IPS-NIHi7 (cell line): ENCODE measurements at regions not wholly inside any gene's neighbourhood (a gene's known extent, or its start where the extent isn't known, plus 50 kb on each side); places are given as distances from the start of the nearest gene placed in this dataset.
"Not testable (repeated sequence)": the region's sequence is repeated elsewhere in the genome, so short reads cannot be mapped to it uniquely, and the experiment has no call there.

Experiments
- DNase-seq: peaks from one replicate; pipeline ENCODE4 v3.0.0; 2012; ENCODE audit warnings: mixed read lengths; ENCODE audit errors: extremely low spot score

DNA sequence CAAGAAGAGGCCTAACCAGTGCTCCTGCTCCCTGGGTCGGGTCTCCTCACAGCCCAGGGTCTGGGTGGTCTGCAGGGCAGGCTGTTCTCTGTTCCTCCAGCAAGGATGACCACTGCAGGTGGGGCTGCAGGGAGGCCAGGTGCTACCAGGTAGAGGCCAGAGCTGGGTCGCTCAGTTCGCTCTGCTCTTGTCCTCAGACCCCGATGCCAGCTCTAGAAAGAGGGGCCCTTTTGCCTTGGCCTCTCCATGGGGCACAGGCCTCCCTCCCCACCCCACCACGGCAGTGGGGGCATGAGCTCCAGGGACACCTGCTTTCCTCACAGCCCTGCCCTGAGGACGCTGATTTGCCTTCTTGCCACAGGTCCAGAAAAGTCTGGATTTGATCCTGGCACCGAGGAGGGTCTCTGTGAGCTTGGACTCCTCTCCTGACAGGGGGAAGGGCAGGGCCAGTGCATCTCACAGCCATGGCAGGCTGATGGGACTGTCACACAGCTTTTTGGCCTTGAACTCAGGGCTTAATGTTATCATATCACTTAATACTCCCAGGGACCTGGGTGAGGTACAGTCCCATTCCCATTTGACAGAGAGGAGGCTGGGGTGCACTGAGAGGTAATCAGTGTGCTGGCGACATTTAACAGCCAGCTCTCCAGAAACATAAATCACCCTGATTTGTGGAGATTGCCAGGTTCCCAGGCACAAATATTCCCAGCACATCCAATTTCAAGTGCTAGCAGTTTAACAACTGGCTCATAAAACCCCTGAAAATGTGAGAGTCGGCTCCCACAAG lies 273.0 kb upstream of the SFSWAP start:
- no peak for DNase-seq

DNA sequence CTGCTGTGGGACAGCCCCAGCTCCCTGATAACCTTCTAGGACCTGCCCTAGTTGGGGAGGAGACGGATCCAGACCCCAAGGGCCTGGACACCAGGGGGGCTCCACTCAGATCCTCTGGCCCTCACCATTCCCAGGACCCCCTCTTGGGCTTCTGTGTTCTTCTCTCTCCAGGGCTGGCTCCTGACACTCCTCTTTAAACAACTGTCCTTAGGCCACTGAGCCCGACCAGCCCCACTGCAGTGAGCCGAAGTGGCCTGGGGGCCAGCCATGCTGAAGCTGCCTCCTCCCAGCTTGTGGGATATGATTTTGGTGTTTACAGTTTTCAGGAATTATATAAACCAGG lies 272.4 kb upstream of the SFSWAP start:
- not testable (repeated sequence) for DNase-seq

GRCh38 chr12:131438881-131439280 lies 272.0 kb upstream of the SFSWAP start:
- DNase-seq, result peak; percentile 19

DNA sequence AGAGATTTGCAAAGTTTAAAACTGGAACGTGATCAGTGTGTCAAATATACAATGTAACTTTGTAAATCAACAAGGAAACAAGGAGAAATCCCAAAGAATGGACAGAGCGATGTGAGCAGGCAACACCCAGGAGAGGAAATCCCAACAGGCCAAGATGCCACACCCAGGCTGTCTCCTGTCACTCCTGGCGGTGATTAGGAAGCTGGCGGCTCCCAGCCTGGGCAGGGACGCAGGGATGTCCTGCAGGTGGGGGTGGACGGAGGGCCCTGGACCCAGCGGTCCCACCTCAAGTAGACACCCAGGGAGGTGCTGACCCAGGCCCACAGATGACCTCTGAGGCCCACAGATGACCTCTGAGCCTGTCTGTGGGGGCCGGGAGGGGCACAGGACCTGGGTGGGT lies 271.1 kb upstream of the SFSWAP start:
- DNase-seq, result not testable (repeated sequence)

DNA sequence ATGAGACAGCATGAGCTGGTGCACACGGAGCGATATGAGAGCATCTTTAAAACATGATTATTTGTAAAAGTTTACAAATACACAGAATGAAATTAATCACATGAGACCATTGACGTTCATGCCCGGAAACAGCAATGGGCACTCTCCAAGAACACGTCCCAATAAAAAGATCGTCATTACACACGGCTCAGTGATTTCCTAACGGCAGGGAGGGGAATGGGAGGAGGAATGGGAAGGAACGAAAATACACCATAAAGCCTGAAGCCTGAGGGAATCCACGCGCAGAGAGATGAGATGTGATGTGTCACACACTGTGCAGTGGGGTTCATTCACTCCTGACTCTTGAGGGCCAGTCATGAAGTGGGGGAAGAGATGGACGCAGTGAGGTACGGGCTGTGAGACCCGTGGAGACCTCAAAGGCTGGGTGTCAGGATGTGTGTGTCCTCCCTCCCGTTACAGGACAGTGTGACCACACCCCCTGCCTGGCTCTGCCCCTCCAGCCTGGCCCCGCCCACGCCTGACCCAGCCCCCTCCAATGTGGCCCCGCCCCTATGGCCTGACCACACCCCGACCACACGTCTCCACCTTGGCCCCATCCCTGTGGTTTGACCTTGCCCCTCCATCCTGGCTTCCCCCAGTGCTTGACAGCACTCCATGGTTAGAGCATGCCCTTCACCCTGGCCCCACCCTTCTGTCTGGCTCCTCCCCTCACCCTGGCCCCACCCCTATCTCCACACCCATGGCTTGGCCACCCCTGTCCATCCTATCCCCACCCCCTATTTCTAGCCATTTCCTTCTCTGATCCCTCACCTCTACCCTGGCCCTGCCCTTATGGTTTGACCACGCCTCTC lies 270.5 kb upstream of the SFSWAP start:
- DNase-seq, result not testable (repeated sequence)

DNA sequence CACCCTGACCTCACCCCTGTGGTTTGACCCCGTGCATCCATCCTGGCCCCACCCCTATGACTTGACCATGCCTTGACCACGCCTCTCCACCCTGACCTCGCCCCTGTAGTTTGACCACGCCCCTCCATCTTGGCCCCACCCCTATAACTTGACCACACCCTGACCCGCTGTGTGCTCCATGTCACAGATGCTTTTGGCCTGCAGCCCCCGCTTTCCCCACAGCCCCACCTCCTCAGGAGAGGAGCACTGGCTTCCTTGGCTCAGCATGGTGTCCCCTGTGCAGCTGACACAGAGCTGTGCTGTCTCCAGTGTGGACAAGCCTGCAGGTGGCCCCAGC lies 269.9 kb upstream of the SFSWAP start:
- DNase-seq, result peak; percentile 26

- DNase-seq, result no peak
Observed at GRCh38 chr12:131441638-131442336, 269.1 kb upstream of the SFSWAP start.

DNA sequence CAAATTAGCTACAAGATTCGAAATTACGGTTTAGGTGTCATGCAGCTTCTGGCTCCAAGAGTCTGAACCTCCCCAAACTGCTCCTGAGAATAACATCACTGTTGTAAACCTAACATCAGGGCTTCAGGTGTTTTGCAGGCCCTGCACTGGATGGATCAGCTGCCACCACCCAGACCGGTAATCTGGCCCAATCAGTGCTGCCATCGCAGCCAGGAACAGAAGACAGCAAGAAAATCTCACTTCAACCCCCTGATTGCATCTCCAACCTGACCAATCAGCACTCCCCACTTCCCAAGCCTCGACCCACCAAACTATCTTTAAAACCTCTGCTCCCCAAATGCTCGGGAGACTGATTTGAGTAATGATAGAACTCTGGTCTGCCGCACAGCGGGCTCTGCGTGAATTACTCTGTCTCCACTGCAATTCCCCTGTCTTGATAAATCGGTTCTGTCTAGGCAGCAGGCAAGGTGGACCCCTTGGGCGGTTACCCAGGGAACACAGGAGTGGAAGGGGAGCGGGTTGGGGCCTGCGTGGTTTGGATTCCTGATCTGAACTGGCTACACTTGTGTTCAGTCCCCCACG lies 268.5 kb upstream of the SFSWAP start:
- DNase-seq, result no peak

GRCh38 chr12:131443019-131444000 lies 267.6 kb upstream of the SFSWAP start:
- DNase-seq, result no peak

- no peak for DNase-seq
Observed at GRCh38 chr12:131444220-131445164, 266.4 kb upstream of the SFSWAP start.

DNA sequence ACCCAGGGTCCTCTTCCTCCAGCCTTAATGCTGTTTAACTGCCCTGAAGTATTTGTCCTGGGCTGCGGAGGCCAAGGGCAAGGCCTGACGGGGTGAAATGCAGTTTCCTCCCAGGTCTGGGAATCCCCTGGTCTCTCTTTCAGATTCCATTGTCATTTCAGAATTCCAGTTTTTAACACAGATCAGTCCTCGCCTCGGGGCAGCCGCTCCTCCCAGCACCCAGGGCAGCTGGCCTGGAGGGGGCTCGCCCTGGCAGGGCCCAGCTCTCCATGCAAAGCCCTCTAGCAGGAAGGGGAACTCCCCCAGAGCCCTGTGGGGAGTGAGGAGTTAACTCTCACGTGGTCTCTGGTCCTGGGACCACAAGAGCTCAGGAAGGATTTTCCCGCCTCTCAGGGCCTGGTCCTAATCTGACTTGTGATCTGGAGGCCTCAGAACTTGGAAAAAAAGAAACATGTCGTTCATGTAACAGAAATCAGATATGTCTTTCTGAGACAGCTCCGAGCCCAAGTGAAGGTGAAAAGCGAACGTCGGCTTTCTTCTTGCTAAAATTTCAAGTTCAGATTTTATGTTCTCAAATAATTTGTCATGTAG lies 265.6 kb upstream of the SFSWAP start:
- DNase-seq, result peak; percentile 30

DNA sequence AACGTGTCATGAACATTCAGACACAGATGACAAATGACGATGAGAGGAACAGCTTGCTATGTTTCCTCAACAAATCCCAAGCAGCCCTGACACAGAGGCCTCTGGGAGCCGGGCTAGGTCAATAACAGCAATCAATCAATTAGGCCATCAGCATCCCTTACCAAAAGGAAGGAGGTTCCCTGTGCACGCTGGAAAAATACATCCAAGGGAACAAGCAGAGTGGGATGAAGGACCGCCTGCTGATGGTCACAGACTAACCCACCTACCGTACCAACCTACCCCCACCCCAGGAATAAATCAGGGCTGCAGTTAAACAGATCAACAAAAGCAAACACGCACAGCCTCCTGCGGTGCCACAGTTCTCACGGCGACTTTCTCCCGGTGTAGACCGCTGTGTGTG lies 265.1 kb upstream of the SFSWAP start:
- DNase-seq, result no peak

DNA sequence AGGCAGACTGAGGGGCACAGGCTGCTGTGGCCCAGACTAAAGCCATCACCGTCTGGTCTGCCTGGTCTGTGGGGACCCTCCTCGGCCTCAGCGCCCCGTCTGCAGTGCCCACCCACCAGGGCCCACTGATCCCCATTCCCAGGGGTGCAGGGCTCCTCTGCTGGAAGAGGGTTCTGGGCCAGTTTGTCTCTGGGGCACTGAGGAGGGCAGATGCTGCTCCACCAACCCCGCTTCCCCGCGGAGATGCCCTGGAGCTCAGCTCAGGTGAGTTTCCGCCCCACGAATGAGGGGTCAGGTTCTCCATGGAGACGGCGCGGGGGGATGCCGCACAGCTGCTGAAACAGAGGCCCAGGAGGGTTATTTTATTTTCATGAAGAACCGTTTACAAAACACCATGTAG lies 263.3 kb upstream of the SFSWAP start:
- not testable (repeated sequence) for DNase-seq

- no peak for DNase-seq
Observed at GRCh38 chr12:131448254-131448795, 262.6 kb upstream of the SFSWAP start.

GRCh38 chr12:131449027-131449426 lies 261.9 kb upstream of the SFSWAP start:
- no peak for DNase-seq

GRCh38 chr12:131452444-131452860 lies 258.4 kb upstream of the SFSWAP start:
- peak; percentile 77 for DNase-seq

GRCh38 chr12:131454418-131455217 lies 256.3 kb upstream of the SFSWAP start:
- peak; percentile 86 for DNase-seq

- DNase-seq, result no peak
Observed at GRCh38 chr12:131455218-131455506, 255.7 kb upstream of the SFSWAP start.
